ENCODE measurements at regions not wholly inside any gene's neighbourhood (a gene's known extent, or its start where the extent isn't known, plus 50 kb on each side); places are given as distances from the start of the nearest gene placed in this dataset.

GRCh38 chr11:119478711-119479285 is 55.8 kb upstream of the THY1 start:
- Histone ChIP-seq H3K9me3 (no peaks in the 10 kb centered on the region), H3K36me3 (no peaks in the 10 kb centered on the region), H3K27ac (no peak overlapping the region), H3K27me3 (peaks cover 15% of the 10 kb centered on the region), H3K4me3 (ENCODE audit: low read depth in 1 of 2, low read length in 1 of 2) (no peak overlapping the region), H3K4me1 (ENCODE audit: control insufficient read depth in 1 of 2, insufficient read depth in 1 of 2, low read depth in 1 of 2, low read length in 1 of 2) (no peaks in the 10 kb centered on the region)
- TF ChIP-seq CTCF (IDR thresholded peaks at IDR 0.05): no peak

- Histone ChIP-seq H3K4me1 (ENCODE audit: control insufficient read depth in 1 of 2, insufficient read depth in 1 of 2, low read depth in 1 of 2, low read length in 1 of 2) (no peaks in the 10 kb centered on the region), H3K4me3 (ENCODE audit: low read depth in 1 of 2, low read length in 1 of 2) (no peak overlapping the region), H3K27ac (no peak overlapping the region), H3K27me3 (peaks cover 21% of the 10 kb centered on the region), H3K9me3 (no peaks in the 10 kb centered on the region), H3K36me3 (no peaks in the 10 kb centered on the region)
- TF ChIP-seq CTCF (IDR thresholded peaks at IDR 0.05): no peak
Observed at GRCh38 chr11:119476666-119477331, 53.8 kb upstream of the THY1 start.

- no peak overlapping the region for H3K4me3 ChIP-seq (ENCODE audit: low read depth in 1 of 2, low read length in 1 of 2)
- TF ChIP-seq CTCF (IDR thresholded peaks at IDR 0.05): no peak
- no peaks in the 10 kb centered on the region for H3K9me3 ChIP-seq
- H3K36me3 ChIP-seq: no peaks in the 10 kb centered on the region
- no peaks in the 10 kb centered on the region for H3K4me1 ChIP-seq (ENCODE audit: control insufficient read depth in 1 of 2, insufficient read depth in 1 of 2, low read depth in 1 of 2, low read length in 1 of 2)
- no peak overlapping the region for H3K27ac ChIP-seq
- peaks cover 16% of the 10 kb centered on the region for H3K27me3 ChIP-seq
Observed at GRCh38 chr11:119476038-119476437, 53.1 kb upstream of the THY1 start.

- no peak overlapping the region for H3K27ac ChIP-seq
- peak; percentile 19 for TF ChIP-seq CTCF (IDR thresholded peaks at IDR 0.05)
- no peaks in the 10 kb centered on the region for H3K9me3 ChIP-seq
- no peaks in the 10 kb centered on the region for H3K4me1 ChIP-seq (ENCODE audit: control insufficient read depth in 1 of 2, insufficient read depth in 1 of 2, low read depth in 1 of 2, low read length in 1 of 2)
- H3K4me3 ChIP-seq (ENCODE audit: low read depth in 1 of 2, low read length in 1 of 2): no peak overlapping the region
- no peaks in the 10 kb centered on the region for H3K36me3 ChIP-seq
- peaks cover 16% of the 10 kb centered on the region for H3K27me3 ChIP-seq
Observed at GRCh38 chr11:119474682-119475596, 52.0 kb upstream of the THY1 start.

- H3K27me3 ChIP-seq: peaks cover 16% of the 10 kb centered on the region
- no peak overlapping the region for H3K27ac ChIP-seq
- no peak for TF ChIP-seq CTCF (IDR thresholded peaks at IDR 0.05)
- H3K36me3 ChIP-seq: no peaks in the 10 kb centered on the region
- no peaks in the 10 kb centered on the region for H3K4me1 ChIP-seq (ENCODE audit: control insufficient read depth in 1 of 2, insufficient read depth in 1 of 2, low read depth in 1 of 2, low read length in 1 of 2)
- no peak overlapping the region for H3K4me3 ChIP-seq (ENCODE audit: low read depth in 1 of 2, low read length in 1 of 2)
- no peaks in the 10 kb centered on the region for H3K9me3 ChIP-seq
Observed at GRCh38 chr11:119473901-119474681, 51.1 kb upstream of the THY1 start.

Measured in neutrophil (primary cell).